GM19351 (cell line): ENCODE measurements at regions not wholly inside any gene's neighbourhood (a gene's known extent, or its start where the extent isn't known, plus 50 kb on each side); places are given as distances from the start of the nearest gene placed in this dataset.

Experiments used
- ATAC-seq: cut with Tn5 transposase; IDR thresholded peaks from one replicate; pipeline ENCODE4 v1.9.1; 2021; ENCODE audit warnings: mild to moderate bottlenecking, moderate library complexity; ENCODE audit not compliant: unreplicated experiment

DNA sequence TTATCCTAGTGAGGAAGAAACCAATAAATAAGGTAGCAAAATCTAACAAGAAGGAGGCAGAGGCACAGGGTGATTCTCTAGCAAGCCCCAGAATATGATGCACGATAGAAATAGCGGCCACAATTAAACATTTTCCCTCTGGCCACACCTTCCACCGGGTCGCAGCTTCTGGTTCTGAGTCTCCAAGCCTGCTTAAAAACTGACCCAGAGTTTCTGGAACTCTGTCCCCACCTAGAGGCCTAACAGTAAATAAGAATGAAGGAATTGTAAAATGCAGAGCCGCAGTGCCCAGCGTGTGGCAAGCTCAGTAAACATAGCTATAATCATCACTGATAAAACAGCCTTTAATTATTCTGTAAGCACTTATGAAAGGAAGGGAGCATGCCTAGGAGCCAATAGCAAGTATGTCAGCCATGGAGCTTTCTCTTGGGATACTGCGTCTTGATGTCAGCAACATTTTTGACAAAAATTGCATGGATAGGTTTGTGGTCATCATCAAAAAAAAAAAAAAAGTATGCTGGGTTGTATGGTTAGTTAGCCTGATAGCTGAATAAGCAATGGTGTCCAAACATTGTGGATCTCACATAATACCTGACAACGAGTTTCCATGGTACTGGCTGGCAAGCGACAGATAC is 465.5 kb downstream of the DNAH5 start:
- ATAC-seq, result peak; percentile 58

DNA sequence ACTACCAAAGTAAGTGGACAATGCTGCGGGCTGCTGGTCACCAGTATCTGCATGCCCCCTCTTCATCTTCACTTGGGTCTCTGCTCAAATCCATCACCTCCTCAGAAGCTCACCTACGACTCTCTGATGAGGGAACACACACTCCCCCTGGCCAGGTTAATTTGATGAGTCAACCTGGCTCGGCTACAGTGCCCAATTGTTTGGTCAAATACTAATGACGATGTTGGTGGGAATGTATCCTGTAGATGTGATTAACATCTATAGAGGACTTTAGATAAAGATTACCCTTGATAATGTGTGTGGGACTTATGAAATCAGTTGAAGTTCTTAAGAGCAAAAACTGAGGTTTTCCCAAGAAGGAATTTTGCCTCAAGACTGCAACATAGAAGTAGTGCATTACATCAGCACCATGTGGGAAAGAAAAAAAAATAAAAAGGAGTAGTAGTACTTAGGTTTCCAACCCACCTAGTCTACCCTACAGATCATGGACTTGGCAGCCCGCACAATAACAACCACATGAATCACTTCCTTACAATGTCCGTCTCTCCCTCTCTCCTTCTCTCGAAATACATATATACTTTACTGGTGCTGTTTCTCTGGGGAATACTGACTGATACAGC is 467.3 kb downstream of the DNAH5 start:
- ATAC-seq, result no peak

DNA sequence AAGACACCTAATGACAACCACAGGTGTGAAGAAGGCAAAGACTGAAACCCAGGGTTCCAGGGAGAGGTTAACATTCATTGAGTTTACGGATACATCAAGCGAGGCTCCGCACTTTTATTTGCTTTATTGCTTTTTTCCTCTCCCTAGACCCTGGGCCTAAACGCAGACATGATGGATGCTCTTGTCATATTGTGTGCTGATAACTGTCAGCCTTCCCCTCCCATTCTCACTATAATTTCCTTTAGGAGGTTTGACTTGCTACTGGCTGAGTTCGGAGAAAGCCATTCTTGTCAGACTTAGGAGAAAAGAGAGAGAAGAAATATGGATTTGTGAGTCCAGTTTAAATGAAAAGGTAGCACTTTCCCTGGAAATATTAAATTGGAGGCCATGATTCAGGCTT is 471.6 kb downstream of the DNAH5 start:
- no peak for ATAC-seq

DNA sequence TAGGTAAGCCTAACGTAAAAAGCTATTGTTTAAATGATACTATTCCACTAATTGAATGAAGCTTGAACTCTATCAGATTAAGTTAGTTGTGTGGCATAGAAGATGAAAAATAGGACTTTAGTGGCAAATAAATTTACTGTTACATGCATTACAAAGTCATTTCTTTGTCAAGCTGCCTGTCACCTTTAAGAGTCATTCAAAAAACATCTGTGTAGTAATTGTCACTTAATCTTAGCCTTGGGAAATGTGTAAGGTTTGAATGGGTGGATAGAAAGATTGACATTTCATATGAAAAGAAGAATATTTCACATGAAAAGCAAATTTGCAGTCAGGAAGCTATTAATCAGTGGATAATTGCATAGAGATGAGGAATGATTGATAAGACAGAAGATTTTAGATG is 473.5 kb downstream of the DNAH5 start:
- no peak for ATAC-seq

DNA sequence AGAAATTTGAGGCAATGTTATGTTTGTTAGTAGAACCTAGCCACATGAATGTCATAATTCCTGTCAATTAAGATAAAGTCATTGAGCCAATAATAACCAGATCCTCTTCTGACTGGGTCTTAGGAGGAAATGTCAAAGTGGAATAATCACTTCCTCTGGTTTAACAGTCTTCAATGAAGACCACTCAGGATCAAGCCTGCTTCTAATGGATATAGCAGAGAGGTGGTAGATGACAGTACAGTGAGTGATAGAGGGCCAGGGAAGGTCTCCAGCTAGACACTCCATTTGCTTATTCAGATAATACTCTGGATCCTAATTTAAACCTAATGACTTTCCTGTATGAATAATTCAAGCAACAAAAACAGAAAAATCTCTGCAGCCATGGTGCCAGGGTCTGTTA is 474.2 kb downstream of the DNAH5 start:
- no peak for ATAC-seq

DNA sequence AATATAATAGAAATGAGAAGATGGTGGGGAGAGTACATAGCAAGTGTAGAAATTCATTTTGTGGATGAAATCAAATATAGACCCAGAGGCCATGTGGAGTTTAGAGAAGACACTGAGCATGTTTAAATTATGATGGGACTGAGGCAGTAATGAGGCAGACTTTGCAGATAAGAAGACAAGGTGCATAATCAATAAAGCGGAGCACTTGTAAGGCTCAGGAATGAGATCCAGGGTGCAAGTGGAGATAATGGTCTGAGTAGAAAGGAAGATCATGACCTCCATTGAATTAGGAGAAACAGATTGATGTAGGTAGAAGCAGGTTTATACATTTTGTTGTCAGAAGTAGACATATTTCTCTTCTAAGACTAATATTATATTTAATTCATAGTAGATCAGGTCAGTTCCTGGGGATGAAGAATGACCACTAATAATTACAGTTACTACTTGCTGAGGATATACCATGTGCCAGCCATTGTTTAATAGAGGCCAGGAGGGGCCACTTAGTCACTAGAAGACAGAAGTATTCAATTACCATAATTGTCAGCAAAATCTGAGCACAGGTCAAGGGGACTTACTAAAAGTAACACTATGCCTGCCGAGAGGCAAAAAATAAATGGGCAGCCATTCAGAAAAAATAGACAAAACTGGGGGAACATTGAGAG is 479.8 kb downstream of the DNAH5 start:
- ATAC-seq, result no peak

DNA sequence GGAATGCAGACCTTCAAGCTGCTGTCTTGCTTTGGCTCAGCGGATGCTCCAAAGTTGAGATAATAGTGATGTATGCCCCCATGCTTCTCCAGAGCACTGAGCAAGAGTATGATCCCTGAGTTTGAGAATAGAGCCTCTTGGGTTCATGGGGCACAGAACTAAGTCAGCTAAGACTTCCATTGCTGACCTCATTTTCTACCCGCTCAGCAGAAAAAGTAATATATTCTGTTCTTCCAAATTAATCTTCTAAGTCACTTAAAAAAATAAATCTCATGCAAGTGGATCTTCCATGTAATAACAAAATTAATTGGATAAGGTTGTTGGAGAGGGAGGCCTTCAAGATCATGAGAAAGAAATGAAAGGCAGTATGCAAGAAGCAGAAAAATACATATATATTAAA is 483.9 kb downstream of the DNAH5 start:
- no peak for ATAC-seq

DNA sequence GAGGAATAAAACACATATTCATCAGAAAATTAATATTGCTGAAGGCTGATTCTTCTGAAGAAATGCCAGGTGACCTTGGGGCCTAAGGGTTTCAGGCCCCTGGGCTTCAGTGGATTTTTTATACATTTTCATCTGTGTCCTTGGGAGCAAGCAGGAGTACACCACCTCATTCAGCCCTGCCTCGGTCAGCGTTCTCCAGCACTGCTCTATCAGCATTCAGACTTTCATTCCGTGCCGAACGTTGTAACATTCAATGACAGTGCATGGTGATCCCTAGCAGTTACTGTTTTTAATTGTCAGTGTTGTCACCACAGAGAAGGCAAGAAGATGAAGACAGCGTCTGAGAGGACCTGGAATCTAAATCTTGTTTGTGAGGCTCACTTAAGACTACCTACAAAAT is 490.4 kb downstream of the DNAH5 start:
- ATAC-seq, result no peak

DNA sequence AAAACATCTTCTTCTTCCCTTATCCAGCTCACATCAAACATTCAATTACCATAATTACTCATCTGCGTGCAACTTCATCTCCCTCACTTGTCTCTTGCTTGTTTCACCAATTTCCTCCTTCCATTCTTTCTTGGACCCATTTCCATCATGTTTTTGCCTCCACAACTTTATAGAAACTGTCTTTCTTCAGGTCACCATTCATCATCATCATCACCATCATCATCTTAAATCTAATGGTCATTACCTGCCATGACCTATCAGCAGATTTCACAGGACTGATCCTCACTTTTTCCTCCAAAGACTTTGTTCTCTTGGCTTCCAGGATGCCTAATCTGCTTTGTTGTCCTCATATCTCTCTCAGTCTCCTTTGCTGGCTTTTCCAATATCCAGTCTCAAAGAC is 495.6 kb downstream of the DNAH5 start:
- no peak for ATAC-seq

DNA sequence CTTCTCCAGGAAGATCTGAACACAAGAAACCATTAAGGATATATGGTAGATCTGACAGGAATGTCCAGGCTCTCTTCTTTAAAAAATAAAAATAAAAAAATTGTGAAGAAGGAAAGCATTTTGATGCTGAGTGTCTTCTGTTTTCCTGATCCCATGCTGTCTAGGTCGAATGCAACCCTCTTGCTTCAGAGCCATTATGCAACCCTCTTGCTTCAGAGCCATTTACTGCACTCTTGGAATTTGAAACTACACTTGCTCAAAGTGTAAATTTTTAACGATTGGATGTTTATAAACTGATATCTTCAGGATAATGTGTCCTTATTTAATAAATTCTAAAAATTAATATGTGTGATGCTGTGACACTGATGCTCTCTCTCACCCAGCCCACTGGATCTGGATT is 505.1 kb downstream of the DNAH5 start:
- ATAC-seq, result no peak

DNA sequence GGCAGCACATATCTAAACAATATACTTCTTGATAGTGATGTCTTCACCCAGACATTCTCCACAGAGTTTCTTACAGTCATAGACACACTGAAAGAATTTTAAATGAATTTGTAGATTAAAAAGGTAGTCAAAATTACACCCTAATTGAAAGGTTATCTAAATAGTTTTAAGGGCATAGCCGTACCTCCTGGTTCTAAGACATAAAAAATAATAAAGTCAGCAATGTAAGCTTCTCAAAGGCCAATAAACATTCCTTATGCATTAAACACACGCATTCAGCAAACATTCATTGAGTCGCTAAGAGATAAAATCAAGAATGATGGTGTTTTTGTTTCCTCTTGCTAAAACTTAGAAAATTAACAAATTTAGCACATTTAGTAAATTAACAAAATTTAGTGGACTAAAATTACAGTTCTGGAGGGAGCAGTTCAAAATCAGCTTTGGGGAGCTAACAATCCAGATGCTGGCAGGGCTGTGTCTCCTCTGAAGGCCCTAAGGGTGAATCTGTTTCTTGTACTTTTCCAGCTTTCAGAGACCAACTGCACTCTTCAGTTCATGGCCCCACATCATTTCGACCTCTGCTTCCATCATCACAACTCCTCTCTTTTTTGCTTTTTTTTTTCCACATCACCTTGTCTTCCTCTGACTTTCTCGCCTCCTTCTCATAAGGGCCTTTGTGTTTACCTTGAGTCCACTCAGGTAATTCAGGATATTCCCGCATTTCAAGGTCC is 516.5 kb downstream of the DNAH5 start:
- ATAC-seq, result no peak

DNA sequence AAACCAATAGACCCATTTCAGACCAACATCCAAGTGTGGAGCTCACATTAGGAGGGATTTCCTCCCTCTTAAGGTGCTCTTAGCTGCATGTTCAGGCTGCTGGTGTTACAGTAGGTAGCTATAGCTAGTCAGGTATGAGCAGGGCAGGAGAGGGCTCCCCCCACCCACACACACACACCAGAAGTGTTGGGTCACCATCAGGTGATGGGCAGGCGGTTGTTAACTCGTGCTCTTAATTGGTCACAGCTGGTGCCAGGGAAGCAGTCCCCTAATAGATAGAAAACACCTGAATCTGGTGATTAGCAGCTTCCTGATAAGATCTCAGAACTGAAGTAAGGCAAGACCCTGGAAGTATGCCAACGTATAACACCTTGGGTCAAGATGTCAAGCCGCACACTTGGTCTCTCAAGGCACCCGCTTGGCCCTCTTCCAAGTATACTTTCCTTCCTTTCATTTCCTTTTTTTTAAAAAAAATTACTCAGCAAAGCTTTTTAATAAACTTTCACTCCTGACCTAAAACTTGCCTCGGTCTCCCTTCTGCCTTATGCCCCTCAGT is 532.4 kb downstream of the DNAH5 start:
- ATAC-seq, result no peak

DNA sequence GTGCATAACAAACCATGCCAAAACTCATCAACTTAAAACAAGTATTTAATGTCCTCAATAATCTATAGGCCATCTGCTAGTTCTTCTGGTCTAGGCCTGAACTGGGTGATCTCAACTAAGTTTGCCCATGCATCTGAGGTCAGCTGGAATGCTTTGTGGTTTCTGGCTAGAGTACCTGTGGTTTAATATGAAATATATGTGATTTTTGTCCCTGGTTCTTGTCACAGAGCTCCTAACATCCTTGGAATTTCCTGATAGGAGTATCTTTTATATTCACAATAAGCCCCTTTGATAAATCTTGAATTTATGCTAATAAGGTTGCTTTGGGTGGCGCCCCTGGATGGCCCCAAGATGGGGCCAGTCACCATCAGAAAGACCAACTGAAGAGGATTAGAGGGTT is 535.9 kb downstream of the DNAH5 start:
- no peak for ATAC-seq

DNA sequence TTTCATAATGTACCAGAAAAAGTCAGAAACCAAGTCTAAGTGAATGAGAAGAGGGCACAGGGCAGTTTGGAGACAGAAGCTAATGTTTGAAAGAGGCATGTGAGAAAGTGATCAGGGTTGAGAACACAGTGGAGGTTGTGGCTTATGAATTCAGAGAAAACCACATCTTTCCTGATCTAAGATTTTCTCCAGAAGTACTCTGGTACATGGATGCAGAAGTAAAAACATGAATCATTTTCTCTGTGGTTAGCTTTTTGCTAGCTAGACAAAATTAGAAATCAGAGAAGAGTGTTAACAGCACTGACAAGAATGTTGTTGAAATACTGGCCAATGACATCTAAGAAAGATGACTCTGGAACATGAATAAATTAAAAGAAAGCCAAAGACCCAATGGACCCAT is 541.1 kb downstream of the DNAH5 start:
- ATAC-seq, result no peak

DNA sequence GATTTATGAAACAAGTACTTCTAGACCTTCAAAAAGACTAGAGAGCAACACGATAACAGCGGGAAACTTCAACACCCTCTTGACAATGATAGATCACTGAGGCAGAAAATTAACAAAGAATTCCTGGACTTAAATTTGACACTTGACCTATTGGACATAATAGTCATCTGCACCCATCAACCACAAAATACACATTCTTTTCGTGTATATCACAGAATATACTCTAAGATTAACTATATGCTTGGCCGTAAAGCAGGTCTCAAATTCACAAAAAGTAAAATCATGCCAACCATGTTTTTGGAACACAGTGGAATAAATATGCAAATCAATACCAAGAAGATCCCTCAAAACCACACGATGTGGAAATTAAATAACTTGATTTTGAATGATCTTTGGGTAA is 559.4 kb downstream of the DNAH5 start:
- no peak for ATAC-seq

DNA sequence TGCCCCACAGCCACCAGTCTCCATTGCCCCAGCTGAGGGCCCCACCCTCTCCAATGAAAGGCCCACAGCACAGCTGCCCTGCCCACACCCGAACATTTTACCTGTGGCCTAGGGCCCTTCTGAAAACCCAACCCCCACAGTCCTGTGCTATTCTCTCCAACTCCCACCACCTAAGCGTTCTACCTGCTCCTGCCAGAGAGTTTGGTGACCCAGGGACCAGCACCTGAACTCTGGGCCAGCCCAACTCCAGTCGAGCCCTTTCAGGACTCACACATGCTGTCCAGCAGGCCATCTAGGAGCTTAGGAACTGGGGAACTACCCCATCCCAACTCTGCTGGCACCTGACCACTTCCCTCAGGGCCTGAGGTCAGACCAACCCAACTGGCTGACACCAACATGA is 562.3 kb downstream of the DNAH5 start:
- ATAC-seq, result no peak

DNA sequence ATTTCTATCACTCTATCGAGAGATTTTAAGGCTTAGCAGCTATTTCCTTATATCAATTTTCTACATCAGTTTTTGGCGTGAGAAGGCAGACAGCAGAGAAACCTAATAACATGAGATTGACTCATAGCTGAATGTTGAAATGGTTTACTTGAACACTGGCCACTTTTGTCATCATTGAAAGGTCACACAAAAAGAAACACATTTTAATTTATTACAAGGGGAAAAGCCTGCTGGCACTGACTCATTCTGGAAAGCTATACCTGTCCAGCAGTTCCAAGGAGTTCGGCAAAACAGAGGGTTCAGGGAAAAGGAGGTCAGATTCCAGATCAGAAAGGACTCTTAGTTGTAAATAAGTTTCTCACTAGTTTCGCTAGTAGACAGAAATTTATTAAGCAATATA is 566.4 kb downstream of the DNAH5 start:
- no peak for ATAC-seq

DNA sequence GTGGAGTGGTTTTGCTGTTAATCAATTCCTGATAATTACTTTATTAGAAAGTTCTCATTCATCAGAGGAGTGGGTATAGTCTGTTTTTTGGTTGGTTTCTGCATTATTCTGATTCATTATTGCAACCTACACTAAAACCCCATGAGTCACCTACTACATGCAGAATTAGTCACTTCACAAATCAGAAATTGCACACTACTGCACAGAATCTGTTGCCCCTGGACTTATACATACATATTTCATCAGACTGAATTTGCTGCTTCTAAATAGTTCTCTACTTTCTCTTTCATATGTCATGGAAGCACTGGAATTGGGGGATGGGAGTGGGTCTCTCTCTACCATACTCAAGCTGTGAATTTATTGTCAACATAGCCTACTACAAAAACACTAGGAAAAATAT is 585.1 kb downstream of the DNAH5 start:
- ATAC-seq, result no peak

DNA sequence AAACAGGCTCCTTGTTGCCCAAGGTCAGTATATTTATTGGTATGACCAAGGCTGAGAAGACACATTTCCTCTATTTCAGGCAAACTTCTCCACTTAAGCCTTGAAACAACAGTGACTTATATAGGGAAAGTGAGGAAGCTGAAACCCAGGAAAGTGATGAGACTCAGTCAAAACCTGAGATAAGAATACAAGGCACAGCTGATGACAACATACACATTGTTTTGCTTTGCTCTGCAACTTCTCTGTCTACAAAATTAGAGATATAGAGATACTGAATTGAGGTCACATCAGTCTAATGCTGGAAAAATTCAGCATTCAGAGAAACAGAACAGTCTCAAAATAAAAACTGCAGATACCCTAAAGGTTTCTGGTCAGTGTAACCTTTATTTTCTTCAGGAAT is 586.1 kb downstream of the DNAH5 start:
- no peak for ATAC-seq

DNA sequence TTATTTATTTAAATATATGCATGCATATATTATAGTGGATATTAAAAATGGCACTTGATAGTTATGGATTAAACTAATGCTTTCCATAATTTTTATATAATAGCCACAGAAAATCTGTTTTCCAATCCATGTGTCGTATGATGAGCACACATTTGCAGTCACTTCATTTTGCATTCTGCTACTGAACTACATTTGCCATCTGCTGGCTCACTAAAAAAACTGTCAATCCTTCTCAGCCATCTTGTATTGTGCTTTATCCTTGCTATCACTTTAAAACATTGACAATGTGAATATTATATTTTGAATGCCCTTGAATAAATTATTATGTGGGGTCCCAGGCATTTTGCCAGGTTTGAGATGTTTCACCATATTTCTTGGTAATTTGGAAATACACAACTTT is 586.6 kb downstream of the DNAH5 start:
- no peak for ATAC-seq

DNA sequence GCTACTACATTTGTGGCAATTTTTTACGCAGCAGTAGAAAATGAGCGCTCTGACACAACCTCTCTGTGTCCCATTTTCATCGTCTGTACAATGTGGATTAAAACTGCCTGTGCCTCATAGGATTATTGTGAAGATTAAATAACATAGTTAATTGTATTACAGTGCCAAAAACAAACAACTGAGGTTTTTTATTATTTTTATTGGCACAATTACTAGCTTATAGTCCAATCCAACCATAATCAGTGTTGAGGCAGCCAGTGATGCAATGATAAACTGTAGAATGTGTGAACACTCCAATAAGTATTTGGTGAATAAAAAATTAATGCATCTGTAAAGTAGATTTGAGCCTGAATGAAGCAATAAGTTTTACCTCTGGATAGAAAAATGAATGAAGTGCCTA is 588.3 kb downstream of the DNAH5 start:
- ATAC-seq, result no peak

DNA sequence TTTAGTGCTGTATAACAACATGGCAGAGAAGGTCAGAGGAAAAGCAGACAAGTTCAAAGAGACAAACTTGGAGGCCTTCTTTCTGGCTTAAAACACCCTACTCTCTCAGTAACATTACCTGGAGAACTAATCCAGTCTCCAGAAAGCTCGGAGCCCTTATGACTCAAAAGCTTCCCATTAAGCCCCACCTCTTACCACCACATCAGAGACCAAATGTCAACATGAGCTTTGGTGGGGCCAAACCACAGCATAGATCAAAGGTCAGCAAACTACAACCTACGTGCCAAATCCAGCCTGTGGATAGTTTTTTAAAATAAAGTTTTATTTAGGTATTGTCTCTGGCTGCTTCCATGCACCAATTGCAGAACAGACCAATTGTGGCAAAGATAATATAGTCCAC is 589.9 kb downstream of the DNAH5 start:
- ATAC-seq, result no peak
